ENCODE measurements at regions not wholly inside any gene's neighbourhood (a gene's known extent, or its start where the extent isn't known, plus 50 kb on each side); places are given as distances from the start of the nearest gene placed in this dataset.
A peak's percentile ranks its signal among the peaks of the same experiment; 100 is the strongest.

GRCh38 chr4:117771647-117772337 is 262.5 kb upstream of the NDST3 start:
- Histone ChIP-seq H3K9me3 (ENCODE audit: severe bottlenecking) (no peaks in the 10 kb centered on the region), H3K27ac (ENCODE audit: poor library complexity, severe bottlenecking) (no peak overlapping the region), H3K36me3 (ENCODE audit: low read depth) (no peaks in the 10 kb centered on the region), H3K4me1 (ENCODE audit: insufficient read depth, poor library complexity, severe bottlenecking) (no peaks in the 10 kb centered on the region), H3K27me3 (ENCODE audit: insufficient read depth, poor library complexity, severe bottlenecking) (no peaks in the 10 kb centered on the region), H3K4me3 (ENCODE audit: severe bottlenecking) (no peak overlapping the region)
- no peak for DNase-seq (ENCODE audit: low spot score)
- no peak for ATAC-seq (ENCODE audit: low read depth)
- TF ChIP-seq, protein P1, sequence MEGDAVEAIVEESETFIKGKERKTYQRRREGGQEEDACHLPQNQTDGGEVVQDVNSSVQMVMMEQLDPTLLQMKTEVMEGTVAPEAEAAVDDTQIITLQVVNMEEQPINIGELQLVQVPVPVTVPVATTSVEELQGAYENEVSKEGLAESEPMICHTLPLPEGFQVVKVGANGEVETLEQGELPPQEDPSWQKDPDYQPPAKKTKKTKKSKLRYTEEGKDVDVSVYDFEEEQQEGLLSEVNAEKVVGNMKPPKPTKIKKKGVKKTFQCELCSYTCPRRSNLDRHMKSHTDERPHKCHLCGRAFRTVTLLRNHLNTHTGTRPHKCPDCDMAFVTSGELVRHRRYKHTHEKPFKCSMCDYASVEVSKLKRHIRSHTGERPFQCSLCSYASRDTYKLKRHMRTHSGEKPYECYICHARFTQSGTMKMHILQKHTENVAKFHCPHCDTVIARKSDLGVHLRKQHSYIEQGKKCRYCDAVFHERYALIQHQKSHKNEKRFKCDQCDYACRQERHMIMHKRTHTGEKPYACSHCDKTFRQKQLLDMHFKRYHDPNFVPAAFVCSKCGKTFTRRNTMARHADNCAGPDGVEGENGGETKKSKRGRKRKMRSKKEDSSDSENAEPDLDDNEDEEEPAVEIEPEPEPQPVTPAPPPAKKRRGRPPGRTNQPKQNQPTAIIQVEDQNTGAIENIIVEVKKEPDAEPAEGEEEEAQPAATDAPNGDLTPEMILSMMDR (IDR thresholded peaks at IDR 0.05; ENCODE audit: poor library complexity, severe bottlenecking): peak; percentile 15

DNA sequence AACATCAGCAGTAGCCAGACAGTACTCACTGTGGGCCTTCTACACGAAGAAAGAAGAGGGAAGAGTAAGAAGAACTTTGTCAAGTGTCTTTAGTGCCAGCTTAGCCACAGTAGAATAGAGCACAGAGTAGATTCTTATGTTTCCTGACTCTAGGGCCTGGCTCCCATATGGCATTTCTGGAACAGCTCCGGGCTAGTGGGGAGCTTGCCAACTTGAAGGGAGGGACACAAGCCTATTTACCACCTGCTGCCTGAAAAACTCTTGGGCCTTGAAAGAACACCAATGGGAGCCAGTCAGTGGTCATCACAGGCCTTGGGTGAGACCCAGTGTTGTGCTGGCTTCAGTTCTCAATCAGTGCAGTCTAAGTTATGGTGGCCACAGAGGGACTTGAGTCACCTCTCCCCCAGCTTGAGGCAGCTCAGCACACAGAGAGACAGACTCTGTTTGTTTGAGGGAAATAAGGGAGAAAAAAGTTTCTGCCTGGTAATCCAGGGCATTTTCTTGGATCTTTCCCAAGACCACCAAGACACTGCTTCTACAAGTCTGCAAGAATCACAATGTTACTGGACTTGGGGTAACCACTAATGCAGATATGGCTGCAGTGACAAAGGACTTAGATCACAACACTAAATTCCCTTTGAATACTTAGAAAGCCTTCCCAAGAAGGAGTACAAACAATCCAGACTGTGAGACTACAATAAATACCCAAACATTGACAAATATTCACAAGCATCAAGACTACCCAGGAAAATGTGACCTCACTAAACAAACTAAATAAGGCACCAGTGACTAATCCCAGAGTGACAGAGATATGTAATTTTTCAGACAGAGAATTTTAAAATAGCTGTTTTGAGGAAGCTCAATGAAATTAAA is 261.0 kb upstream of the NDST3 start:
- Histone ChIP-seq H3K36me3 (ENCODE audit: low read depth) (no peaks in the 10 kb centered on the region), H3K4me3 (ENCODE audit: severe bottlenecking) (no peak overlapping the region), H3K27ac (ENCODE audit: poor library complexity, severe bottlenecking) (no peak overlapping the region), H3K9me3 (ENCODE audit: severe bottlenecking) (no peaks in the 10 kb centered on the region), H3K27me3 (ENCODE audit: insufficient read depth, poor library complexity, severe bottlenecking) (no peaks in the 10 kb centered on the region), H3K4me1 (ENCODE audit: insufficient read depth, poor library complexity, severe bottlenecking) (no peaks in the 10 kb centered on the region)
- TF ChIP-seq, protein P1 (IDR thresholded peaks at IDR 0.05; ENCODE audit: poor library complexity, severe bottlenecking): no peak
- DNase-seq (ENCODE audit: low spot score): no peak
- ATAC-seq (ENCODE audit: low read depth): no peak

DNA sequence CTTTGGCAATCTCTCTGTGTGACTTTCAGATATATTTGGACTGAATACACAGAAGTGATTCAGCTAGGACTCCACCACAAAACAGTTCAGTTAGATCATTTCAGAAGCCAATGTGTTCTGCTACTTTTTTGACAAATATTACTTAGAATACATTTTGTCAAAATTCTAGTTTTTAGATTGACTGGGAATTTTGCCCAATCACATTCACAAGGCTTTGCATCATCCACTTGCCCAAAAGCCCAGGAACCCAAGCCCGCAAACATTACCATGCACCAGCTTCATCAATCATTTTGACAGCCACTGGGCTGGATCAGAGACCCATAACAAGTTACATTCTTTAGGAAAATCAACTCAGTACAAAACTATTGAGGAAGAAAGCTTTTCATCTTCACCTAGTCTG is 256.6 kb upstream of the NDST3 start:
- no peaks in the 10 kb centered on the region for H3K27me3 ChIP-seq (ENCODE audit: insufficient read depth, poor library complexity, severe bottlenecking)
- no peak overlapping the region for H3K4me3 ChIP-seq (ENCODE audit: severe bottlenecking)
- no peaks in the 10 kb centered on the region for H3K9me3 ChIP-seq (ENCODE audit: severe bottlenecking)
- no peaks in the 10 kb centered on the region for H3K36me3 ChIP-seq (ENCODE audit: low read depth)
- TF ChIP-seq, protein P1 (IDR thresholded peaks at IDR 0.05; ENCODE audit: poor library complexity, severe bottlenecking): no peak
- no peak for DNase-seq (ENCODE audit: low spot score)
- H3K27ac ChIP-seq (ENCODE audit: poor library complexity, severe bottlenecking): no peak overlapping the region
- H3K4me1 ChIP-seq (ENCODE audit: insufficient read depth, poor library complexity, severe bottlenecking): no peaks in the 10 kb centered on the region
- no peak for ATAC-seq (ENCODE audit: low read depth)

DNA sequence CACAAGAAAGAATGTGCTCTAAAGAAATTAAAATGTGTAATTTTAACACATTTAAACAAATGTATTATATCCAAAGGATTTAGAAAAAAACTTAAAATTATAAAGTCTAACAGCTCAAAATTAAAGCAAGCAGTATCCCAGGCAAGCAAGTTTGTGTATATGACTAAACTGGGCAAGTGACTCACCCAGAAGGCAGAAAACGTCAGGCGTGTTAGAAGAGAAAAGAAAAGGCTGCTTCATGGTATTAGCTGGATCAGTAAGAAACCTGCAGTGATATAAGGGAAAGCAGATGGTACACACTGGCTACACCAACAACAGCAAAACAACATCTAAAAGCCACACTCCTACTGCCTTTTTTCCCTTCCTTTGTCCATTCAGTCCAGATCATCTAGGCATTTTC is 250.6 kb upstream of the NDST3 start:
- Histone ChIP-seq H3K4me1 (ENCODE audit: insufficient read depth, poor library complexity, severe bottlenecking) (no peaks in the 10 kb centered on the region), H3K4me3 (ENCODE audit: severe bottlenecking) (no peak overlapping the region), H3K36me3 (ENCODE audit: low read depth) (no peaks in the 10 kb centered on the region), H3K27ac (ENCODE audit: poor library complexity, severe bottlenecking) (no peak overlapping the region), H3K9me3 (ENCODE audit: severe bottlenecking) (no peaks in the 10 kb centered on the region), H3K27me3 (ENCODE audit: insufficient read depth, poor library complexity, severe bottlenecking) (no peaks in the 10 kb centered on the region)
- DNase-seq (ENCODE audit: low spot score) (no peak), ATAC-seq (ENCODE audit: low read depth) (peak; percentile 75)
- TF ChIP-seq, protein P1 (IDR thresholded peaks at IDR 0.05; ENCODE audit: poor library complexity, severe bottlenecking): no peak
